GM13976 (cell line): ENCODE measurements at regions not wholly inside any gene's neighbourhood (a gene's known extent, or its start where the extent isn't known, plus 50 kb on each side); places are given as distances from the start of the nearest gene placed in this dataset.

Experiments used
- DNase-seq: peaks from one replicate; pipeline ENCODE4 v3.0.0; 2012; ENCODE audit warnings: low spot score
- in situ Hi-C: fragments of 300-500 bp; cut with MboI; formaldehyde crosslinking; loops from one replicate; pipeline ENCODE4 v1.12.0; 2022; ENCODE audit warnings: low sequenced_read_pairs, mixed read lengths, inconsistent platforms; ENCODE audit not compliant: unreplicated experiment
- TF ChIP-seq, protein P1 (sequence below): IDR thresholded peaks from 2 replicates; pipeline ENCODE4 v1.5.1; 2012; ENCODE audit warnings: borderline replicate concordance, mild to moderate bottlenecking; ENCODE audit not compliant: insufficient read depth; ENCODE audit errors: extremely low read depth, missing control alignments, control extremely low read depth

DNA sequence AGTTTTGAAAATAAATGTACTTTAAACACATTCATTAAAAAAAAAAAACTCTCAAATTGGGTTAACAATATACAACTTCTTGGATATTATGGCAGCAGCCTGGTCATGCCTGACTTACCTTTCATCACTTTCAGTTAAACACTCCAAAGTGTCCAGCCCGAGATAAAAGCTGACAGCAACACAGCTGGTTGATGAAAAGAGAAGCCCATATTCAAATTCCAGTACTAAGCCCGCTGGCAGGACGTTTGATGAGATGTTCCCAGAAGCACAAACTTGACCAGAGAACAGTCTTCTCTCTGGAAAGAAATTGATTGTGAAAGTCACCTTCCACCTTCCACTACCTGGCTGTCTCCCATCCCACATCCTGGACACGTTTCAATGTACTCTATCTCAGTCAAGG, 586.3 kb downstream of the TDRD15 start:
- in situ Hi-C loops: no loop called here
- TF ChIP-seq, protein P1, sequence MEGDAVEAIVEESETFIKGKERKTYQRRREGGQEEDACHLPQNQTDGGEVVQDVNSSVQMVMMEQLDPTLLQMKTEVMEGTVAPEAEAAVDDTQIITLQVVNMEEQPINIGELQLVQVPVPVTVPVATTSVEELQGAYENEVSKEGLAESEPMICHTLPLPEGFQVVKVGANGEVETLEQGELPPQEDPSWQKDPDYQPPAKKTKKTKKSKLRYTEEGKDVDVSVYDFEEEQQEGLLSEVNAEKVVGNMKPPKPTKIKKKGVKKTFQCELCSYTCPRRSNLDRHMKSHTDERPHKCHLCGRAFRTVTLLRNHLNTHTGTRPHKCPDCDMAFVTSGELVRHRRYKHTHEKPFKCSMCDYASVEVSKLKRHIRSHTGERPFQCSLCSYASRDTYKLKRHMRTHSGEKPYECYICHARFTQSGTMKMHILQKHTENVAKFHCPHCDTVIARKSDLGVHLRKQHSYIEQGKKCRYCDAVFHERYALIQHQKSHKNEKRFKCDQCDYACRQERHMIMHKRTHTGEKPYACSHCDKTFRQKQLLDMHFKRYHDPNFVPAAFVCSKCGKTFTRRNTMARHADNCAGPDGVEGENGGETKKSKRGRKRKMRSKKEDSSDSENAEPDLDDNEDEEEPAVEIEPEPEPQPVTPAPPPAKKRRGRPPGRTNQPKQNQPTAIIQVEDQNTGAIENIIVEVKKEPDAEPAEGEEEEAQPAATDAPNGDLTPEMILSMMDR: no peak
- DNase-seq: no peak

DNA sequence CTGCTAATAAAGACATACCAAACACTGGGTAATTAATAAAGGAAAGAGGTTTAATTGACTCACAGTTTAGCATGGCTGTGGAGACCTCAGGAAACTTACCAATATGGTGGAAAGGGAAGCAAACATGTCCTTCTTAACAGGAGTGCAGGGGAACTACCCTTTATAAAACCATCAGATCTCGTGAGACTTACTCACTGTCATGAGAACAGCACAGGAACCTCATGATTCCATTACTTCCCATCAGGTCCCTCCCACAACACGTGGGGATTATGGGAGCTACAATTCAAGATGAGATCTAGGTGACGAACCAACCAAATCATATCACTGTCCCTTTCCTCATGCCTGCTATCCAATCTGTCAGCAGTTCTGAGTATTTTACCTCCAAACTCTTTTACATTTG, 586.7 kb downstream of the TDRD15 start:
- TF ChIP-seq, protein P1: no peak
- no peak for DNase-seq
- in situ Hi-C loops: no loop called here

DNA sequence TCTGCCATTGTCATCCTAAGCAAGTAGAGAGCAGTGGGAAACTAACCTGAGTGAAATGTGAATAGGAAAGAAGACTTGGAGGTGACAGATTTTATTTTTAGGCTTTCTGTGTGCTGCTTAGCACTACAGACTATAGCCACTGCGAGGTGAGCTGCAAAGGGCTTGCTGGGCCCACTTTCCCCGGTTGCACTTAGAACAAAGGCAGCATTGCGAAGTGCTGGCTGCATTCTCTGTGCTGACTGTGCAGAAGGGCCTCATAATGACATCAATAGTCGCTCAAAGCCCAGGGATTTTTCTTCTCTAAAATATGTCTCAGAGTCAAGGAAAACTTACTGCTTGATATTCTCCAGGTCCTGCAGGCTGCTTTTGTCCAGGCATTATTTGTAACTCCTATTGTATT, 592.1 kb downstream of the TDRD15 start:
- DNase-seq: no peak
- TF ChIP-seq, protein P1: no peak
- in situ Hi-C loops: no loop called here

DNA sequence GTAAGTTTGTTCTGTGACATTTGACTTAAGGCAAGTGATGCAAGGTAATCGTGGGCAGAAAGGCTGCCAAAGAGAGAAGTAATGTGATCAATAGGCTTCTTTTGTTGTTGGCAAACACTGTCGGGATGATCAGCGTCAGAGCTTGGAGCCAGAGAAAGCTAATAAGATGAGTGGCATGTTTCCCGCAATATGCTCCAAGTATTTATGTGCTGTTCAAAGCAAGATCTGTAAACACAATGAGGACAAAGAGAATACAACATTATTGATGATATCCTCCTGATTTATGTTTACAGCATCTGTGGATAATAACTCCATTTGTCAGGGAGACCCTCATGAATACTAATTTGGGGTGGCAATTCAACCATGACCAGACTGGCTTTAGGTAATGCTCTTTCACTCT, 603.3 kb downstream of the TDRD15 start:
- no peak for DNase-seq
- in situ Hi-C loops: no loop called here
- TF ChIP-seq, protein P1: no peak

DNA sequence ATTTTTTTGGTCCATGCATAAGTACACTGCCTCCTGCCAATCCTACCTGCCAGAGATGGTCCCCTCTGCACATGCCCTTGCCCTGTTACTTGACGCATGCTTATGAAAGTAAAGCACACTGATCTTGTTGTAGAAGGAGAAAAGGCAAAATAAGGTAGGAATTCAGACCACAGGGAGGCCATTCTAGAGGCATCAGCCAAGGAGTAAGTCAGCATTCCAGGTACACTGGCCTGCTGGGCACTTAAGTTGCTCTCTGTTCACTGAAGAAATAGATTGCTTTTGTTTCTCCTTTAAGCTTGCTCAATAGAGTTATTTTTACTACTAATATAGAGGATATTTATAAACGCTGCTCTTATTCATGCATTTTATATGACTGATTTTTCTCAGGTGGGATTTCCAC, 604.4 kb downstream of the TDRD15 start:
- in situ Hi-C loops: no loop called here

DNA sequence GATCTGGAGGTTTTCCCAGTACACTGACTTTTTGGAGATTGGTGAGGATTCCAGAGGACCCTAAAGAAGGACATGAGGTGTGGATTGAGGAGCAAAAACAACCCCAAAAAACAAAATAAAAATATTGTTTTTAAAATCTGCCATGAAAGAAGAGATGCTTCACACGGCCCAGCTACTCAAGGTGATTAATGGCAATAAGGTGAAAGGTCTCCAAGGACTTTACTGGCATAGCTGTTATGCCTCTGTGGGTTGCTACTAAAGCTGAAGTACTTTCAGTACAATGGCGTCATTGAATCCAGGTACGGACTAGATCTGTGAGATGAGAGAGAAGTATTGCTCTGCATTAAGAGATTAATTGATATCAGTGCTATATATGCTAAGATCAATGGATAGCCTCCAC, 606.4 kb downstream of the TDRD15 start:
- DNase-seq: no peak
- TF ChIP-seq, protein P1: no peak
- in situ Hi-C loops: no loop called here

More for the DNA sequence above, 604.4 kb downstream of the TDRD15 start:
- no peak for DNase-seq
- TF ChIP-seq, protein P1: no peak

DNA sequence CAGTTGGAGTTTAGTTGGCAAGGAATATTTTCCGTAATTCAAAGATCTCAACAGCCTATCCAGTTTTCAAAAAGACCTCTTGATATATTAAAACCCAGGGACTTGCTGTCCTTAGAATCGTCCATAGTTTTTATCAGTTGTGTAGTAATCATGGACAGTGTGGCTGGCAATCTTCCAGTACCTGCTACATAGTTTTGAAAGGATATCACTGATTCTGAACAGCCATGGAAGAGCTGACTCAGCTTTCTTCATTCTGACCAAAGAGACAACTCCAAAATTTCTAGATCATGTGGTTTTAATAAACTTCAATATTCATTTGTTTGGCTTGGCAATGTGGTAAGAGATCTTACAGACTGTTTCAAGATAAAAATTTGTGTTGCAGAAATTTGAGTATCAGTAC, 616.7 kb downstream of the TDRD15 start:
- DNase-seq: no peak
- in situ Hi-C loops: no loop called here
- TF ChIP-seq, protein P1: no peak
